LNCAP (cell line): ENCODE measurements at regions not wholly inside any gene's neighbourhood (a gene's known extent, or its start where the extent isn't known, plus 50 kb on each side); places are given as distances from the start of the nearest gene placed in this dataset.

Source experiments
- CTCF ChIP-seq: fragments of 450-650 bp; IDR thresholded peaks from 2 replicates; pipeline ENCODE4 v1.5.1; 2017; ENCODE audit warnings: mild to moderate bottlenecking

- TF ChIP-seq CTCF, result no peak
Measured at GRCh38 chr4:147307896-147308674, 172.8 kb upstream of the EDNRA start.

DNA sequence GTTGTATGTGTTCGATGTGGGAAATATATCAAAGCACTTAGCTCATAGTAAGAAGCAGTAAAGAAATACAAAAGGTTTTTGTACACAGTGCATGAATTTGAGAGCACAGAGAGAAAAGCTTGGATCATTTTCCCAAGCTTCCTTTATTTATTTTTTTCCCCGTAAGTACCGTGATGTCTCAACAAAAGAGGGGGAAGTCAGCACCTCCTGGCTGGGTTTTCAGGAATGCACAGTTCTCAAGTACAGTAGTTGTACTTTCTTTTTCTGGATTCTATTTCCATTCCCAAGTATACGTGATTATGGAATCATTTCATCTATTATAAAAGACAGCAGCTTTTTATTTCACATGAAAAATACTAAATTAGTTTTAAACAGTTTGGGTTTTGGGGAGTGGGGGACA, 171.5 kb upstream of the EDNRA start:
- no peak for TF ChIP-seq CTCF

- TF ChIP-seq CTCF, result no peak
Measured at GRCh38 chr4:147310312-147310711, 170.6 kb upstream of the EDNRA start.

GRCh38 chr4:147311956-147312355, 168.9 kb upstream of the EDNRA start:
- TF ChIP-seq CTCF, result no peak

- TF ChIP-seq CTCF, result no peak
Measured at GRCh38 chr4:147312376-147313046, 168.4 kb upstream of the EDNRA start.

DNA sequence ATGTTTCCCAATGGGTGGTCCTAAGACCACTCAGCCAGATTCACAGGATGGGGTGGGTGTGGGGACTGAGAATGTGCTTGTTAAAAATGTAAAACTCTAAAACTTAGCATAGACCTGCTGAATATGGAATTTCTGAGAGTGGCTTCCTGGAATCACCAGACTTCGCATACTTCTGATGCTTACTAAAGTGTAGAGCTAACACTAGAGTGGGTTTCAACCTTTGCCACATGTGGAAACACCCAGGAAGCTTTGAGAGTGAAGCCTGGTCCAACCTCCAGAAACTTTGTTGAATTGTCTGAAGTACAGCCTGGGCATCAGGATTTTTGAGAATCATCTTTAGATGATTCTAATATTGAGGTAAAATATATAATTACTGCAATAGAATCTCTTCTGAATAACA, 167.8 kb upstream of the EDNRA start:
- no peak for TF ChIP-seq CTCF

DNA sequence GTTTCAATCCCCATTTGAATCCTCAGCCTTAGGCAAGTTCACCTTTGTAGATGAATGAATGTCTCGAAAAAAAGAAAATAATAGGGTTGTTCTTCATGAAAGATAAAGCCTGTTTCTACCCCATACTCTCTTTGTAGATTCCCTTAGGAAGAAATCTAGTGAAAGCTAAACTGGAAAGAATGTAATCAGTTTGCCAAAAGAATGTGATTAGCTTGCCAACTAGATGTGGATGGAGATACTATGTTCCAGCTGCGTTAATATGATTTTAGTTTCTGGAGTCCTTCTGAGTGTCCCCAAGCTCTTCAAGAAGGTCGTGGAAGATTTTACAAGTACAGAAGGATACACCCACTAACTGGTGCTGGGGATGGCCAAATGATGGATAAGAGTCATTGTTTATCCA, 162.3 kb upstream of the EDNRA start:
- no peak for TF ChIP-seq CTCF
